ENCODE measurements at regions not wholly inside any gene's neighbourhood (a gene's known extent, or its start where the extent isn't known, plus 50 kb on each side); places are given as distances from the start of the nearest gene placed in this dataset.

DNA sequence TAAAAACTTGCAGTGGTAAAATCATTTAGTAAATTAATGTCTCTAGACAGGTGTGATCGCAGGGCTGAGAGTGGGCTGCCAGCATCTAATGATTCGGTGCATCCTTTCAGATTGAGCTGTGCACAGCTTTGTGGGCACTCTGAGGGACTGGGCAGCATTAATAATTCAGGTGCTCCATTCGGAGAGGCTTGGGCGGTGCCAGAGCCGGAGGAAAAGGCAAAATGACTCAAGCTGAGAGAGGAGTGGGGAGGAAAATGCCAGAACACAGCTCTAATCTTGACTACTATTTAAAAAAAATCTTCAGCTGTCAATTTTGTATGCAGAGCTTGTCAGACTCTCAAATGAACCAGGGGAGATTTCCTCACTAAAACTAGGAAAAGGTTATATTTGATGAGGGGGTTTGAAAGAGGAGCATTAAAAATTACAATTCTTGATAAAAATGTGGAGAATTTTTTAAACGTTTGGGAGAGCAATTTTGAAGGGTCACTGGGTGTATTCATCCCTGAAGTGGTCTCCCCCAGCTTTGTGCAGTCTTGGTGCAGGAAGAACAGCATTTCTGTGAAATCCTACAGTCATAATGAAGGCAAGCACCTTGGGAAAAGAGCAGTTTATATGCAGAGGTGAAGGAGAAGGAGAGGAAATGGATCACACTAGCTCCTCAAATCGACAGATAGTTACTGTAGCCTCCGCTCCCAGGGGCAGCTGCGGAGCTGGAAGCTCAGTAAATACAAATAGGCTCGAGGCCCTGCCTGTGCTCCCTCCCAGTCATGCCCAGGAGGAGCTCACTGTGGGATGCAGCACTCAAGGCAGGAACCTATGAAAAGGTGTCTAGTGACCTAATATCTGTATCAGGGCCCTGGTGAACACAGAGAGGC is 535.4 kb upstream of the RAB6C start:
- DNase-seq (ENCODE audit: low spot score): no peak

DNA sequence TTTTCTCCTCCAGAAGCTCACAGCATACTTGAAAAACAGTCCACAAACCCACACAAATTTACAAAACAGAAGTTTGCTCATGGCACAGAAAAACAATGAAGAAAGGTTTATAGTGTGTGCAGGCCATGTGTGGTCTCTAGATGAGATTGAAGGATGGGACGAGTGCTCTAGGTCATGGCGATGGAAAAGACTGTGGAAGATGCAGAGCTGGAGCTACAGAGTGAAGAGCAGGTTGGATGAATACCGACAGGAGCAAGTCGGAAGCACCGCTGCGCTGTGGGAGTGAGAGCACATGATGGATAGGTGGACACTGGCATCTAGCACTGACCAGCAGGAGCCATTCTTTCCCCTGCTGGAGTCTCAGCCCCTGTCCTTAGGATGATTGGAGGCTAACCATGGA is 534.7 kb upstream of the RAB6C start:
- DNase-seq (ENCODE audit: low spot score): no peak

DNA sequence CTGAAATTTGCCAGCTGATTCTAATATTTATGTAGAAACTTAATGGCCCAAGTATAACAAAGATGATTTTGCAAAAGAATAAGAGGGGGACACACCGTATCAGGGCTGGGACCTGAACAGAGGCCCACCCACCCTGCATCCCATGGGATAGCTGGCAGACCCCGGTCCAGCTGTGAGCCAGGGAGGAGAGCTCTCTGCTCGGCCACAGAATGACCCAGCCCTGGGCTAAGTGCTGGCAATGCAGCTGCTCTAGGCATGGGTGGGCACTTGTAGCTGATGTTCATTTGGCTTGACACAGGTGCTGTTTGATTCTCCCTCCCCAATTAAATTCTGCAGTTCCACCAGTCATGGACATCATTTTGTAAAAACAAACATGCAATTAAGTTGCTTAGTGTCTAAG is 522.8 kb upstream of the RAB6C start:
- no peak for DNase-seq (ENCODE audit: low spot score)

DNA sequence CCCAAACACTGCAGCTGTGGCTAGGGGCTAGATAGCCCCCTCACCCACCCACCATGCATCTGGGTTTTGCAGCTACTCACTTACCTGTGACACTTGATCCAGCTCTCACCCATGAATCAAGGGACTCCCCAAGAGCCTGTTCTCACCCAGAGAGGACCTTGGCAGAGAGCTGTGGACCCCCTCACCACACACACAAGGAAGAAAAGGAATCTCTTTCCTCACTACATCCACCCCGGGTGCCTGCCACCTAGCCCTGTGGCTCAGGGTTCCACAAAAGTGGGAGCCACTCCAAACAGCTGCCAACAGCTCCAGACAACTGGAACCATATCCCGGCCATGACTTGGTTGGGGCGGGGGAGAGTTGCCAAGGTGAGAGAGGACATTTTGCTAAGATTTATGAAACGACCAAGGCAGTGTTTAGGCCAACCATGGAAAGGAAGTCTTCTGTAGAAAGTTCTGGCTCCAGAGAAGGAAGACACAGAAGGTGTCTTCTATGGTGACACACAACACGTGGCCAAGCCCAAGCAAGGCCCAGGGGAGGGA is 522.1 kb upstream of the RAB6C start:
- DNase-seq (ENCODE audit: low spot score): no peak

DNA sequence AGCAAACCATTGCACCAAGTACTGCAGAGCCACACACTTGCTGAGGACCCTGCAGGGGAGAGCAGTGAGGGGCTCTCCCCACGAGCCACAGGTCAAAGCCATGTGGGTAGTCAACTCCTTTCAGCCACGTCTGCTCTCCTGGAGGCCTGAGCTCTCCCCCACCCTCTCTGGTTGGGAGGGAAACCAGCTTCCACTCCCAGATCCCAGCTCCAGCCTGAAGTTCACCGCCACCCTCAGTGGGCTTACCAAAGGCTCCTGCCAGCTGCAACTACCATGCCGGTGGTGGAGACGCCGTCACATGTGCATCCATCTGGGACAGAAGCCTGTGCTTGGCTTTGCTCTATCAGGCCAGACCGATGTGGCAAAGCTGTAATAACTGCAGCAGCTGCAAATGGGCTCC is 521.5 kb upstream of the RAB6C start:
- DNase-seq (ENCODE audit: low spot score): no peak

DNA sequence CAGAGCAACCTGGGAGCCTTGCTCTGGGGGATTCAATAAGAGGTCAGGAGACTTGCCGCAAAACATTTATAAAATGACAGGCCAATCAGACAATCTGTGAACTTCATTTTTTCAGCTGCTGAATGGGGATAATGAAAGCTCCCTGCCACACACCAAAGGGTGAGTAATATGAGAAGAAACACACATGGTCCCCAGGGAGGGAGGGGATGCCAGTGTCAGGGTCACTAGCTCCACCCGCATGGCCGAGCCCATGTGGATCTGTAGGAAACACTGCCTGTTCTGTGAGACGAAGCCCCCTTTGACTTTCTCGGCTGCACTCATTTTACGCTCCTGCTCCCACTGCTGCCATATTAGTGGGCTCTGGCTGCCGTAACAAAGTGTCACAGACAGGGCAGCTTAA is 521.0 kb upstream of the RAB6C start:
- no peak for DNase-seq (ENCODE audit: low spot score)

DNA sequence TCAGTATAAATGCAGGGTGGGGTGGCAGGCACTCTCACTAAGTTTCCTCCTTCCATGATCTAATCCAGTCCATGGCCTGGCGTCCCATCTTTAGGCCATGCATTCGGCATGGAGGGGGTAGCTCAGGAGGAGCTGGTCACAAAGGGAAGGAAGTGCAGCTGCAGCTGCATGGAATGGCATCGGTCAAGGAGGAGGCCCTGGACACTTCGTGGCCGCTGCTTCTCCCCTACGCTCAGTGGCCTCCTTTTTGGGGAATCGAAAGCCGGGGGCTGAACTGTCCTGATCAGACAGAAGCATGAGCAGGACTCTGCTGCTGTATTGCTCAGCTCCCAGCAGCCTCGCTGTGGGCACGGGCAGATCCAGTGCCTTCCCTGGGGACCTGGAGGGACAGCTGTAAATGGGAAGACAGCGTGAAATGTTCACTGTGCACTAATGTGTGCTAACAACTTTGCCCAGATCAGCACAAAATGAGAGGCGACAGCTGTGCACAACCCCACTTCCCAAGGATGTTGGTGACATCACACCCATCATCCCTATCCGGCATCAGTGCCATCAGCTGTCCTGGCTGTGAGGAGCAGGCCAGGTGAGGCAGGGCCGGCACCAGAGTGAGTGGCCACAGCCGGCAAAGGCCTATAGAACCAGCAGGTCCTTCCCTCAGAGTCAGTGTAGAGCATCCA is 520.1 kb upstream of the RAB6C start:
- no peak for DNase-seq (ENCODE audit: low spot score)

DNA sequence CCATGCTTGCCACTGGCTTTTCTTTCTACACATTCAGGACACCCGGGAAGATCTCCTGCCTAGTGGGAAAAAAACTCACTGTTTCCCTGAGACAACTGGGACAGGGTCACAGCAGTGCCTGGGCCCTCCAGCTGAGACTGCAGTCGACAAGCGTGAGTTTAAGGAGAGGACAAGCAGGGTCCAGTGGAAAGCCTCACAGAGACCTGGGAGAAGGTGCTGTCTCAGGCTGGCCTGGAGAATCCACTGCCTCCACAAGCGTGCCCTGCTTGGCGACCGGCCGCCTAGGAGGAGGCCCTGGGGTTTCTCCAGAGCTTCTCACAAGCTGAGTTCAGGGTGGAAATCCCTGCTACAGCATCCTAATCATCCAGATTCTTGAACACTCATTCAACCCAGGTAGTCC is 519.6 kb upstream of the RAB6C start:
- DNase-seq (ENCODE audit: low spot score): no peak

DNA sequence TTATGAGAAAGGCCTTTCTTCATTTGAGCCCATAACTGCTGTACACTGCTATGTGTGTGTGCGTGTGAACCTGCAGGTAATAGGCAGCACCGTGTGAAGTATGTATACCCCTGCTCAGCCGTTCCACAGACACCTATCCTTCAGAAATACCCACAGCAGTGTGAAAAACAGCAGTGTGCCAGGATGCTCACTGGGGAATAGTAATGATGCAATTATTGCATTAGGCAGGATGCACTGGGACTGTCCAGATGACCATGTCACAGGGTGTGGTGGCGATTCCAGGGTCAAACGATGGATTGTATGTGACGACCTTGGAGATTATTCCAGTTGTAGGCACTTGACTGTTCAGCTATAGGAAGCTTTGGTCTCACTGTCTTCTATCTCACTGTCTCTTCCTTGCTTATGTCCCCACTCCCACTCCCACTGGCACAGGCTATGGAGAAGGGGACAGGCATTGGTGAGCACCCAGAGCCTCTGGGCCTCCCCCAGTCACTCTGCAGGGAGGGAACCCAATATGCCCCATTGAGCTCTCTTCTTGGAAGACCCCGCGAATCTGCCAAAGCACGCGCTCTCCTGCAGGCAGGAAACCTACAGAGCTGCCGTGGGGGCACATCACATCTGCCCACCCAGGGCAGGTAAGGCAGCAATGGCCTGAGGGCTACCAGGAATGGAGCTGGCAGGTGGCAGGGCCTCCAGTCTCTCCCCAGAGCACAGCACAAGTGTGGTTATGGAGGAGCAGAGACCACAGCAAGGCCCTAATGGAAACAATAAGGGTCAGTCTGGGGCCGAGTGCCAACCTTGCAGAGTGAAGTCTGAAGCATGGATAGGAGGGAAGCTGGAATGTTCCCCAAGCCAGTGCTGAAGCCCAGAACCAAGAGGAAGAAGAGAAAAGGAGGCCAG is 518.9 kb upstream of the RAB6C start:
- no peak for DNase-seq (ENCODE audit: low spot score)

DNA sequence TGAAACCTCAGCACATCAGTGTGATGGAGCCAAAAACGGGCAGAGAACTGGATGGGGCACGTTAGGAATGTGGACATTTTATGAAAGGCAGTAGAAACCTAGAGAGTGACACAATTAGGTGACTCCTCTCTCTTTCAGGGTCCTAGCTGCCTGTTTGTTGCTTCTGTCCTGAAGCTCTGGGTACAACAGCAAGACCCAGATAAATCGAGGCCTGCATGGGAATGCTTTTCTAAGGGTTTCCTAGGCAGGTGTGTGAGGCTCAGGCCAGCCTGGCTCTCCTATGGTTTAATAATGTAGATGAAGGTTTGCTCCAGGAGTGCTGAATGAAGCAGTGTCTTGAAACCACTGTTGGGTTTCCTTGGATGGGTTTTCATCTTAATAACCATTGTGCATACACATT is 517.1 kb upstream of the RAB6C start:
- DNase-seq (ENCODE audit: low spot score): no peak

DNA sequence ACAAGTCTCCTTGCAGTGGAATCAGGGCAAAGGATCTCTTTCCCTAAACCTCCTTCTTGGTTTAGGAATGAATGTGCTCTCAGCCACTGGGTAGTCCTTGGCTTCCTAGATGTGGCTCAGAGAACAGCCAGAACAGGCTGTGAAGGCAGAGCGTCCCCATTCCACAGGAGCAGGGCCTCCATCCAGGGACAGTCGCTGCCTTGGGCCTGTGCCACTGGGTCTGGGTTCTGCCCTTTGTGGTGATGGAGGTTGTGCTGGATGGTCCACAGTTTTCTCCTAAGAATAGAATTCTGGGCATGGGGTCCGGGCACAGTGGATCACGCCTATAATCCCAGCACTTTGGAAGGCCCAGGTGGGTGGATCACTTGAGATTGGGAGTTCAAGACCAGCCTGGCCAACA is 516.5 kb upstream of the RAB6C start:
- no peak for DNase-seq (ENCODE audit: low spot score)

DNA sequence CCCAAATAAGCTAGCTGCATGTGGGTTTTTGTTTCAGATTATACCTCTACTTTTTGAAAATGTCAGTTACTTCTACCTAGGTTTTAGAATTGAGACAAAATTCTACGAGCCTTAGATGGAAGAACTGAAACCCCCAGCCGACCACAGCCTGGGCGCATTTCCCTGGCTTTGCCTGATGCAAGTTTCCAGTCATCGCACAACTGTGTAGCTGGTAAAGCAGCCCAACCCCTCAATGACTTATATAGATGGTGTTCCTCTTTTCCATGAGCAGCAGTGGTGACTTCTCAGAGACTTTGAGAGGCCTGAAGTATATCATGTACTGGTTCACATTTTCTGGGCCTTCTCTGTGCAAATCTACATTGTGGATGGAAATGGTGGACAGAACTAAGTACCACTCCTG is 515.4 kb upstream of the RAB6C start:
- no peak for DNase-seq (ENCODE audit: low spot score)

DNA sequence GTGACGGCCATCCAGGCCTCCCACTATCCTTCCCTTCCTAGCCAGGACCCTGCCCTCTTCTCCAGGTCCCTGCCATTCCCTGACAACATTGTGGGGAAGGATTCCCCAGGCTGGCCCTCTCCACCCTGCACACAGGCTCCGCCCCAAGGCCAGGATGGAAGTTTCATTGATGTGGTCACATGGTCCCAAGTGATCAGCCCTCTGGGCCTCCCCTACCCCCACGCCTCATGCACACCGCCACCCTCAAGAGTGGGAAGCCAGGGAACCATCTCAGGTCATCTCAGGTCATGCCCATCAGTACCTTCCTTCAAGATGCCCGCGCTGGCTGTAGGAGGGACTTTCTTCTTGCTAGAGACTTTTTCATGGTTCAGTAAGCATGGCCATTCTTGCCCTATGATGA is 514.8 kb upstream of the RAB6C start:
- DNase-seq (ENCODE audit: low spot score): no peak

DNA sequence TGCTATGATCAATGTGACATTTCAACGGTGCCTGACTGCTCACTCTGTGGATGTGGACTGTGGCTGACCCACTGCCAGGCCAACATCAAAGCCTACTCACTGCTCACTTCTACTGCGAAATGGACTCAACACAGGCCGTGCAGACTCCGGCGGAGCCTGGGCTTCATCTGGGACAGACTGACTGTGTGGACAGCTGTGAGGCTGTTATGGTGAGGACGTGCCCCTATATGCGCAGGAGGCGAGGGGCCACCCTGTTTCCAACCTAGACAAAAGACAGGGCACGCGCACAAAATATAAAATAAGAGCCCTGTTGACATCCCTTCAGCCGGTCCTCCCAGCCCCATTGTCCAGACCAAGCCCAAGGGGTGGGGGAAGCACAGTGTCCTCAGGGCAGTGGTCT is 514.4 kb upstream of the RAB6C start:
- no peak for DNase-seq (ENCODE audit: low spot score)

DNA sequence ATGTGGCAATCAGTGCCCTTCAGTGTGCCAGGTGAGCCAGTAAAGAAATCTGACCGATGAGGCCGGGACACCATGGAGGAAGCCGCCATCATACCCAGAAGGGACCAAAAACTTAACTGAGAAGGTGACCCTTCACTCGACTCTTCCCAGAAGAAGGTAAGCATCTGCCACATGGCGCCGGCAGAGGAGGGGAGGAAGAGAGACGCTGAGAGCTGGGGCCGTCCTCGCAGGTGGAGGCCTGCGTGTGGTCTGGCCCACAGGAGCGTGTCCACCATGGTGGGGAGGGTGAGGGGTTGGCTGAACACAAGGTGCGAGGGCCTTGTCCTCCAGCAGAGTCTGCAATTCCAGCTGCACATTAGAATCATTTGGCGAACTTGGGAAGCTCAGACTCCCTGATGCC is 513.1 kb upstream of the RAB6C start:
- DNase-seq (ENCODE audit: low spot score): no peak

DNA sequence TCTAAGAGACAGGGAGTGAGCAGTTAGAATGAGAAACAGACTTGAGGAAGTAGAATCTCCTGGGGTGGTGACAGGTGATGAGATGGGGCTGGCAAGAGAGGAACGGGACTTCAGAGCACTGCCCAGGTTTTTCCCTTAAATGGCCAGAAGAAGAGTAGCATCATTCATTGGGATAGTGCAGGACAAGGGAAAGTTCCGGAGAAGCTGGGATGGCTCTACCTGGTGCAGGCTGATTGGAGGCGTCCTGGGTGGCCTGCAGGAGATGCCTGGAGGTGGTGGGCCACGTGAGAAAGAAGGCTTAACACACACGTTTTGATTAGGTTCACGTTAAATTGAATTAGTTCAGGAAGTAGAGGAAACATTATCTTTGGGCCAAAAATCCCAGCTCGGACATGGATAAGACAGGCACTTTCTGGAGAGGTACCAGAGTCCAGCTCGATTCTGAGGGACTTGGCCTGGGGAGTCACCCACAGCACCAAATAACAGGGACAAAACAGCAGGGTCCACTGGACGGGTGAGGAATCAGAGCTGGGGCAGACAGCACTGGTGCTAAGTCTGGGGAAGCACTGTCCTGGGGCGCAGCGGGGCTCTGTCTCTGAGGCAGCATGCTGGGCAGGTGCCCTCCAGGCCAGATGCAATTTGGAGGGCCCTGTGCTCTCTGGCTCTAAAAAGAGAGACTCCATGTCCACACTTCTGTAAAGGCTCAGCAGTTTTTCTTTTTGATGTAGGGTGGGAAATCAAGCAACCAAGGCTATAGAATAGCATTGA is 512.3 kb upstream of the RAB6C start:
- no peak for DNase-seq (ENCODE audit: low spot score)

DNA sequence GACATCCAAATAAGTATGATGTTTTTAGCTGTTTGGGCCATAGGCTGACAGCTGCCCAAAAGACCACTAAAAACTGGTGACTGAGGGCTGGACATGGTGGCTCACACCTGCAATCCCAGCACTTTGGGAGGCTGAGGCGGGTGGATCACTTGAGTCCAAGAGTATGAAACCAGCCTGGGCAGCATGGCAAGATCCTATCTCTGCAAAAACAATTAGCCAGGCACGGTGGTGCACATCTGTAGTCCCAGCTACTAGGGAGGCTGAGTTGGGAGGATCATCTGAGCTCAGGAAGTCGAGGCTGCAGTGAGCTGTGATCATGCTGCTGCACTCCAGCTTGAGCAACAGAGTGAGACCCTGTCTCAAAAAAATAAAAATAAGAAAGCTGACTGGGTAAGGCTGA is 511.5 kb upstream of the RAB6C start:
- DNase-seq (ENCODE audit: low spot score): no peak

DNA sequence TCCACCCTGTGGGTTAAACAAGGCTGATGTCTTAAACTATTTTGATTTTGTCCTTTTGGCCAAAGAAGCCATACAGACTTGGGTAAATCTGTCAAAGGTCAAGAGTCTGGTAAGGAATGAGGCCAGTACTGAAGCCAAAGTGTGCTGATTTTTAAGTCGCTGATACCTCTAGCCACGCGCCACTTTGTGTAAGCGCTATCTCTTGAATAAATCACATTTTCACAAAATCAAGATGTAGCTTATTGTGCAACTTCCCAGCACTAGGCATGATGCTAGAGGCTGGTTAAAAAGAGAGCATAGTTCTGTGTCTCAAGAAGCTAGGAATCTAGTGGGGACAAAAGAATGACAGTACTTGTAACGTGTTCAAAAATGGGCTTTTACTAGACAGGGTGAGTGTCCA is 510.6 kb upstream of the RAB6C start:
- DNase-seq (ENCODE audit: low spot score): no peak

DNA sequence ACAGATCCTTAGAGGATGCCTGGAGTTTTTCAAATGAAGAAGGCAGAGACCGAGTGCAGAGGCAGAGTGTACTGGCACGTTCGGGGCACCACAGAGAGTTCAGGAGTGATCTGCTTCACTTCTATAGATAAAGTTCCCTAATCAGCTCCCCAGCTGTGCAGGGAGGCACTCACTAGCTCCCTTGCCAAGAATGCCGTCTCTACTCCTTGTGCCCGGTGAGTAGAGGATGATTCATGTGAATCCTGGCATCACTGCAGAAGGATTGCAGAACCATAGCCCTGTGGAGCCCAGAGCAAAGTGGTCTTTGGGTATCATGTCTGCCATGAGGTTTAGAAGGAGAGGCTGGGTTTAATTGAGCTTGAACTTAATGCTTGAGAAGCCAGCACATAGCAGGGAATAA is 510.1 kb upstream of the RAB6C start:
- DNase-seq (ENCODE audit: low spot score): no peak

DNA sequence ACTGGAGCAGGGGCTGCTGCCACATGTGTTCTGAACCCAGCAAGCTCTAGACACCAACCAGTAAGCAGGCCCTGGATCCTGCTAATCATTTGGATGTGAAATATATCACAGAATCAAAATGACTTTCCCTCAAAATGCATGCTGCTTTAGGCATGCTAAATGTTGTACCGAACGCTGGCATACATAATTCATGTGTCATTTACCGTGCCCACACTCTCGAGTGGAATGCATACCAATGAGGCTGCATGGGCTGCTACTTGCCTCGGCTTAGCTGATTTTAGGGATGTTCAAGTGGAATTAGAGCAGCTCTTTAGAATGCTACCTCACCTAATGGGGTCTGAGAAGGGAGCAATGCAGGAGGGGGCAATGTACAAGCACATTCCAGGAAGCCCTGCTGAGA is 509.6 kb upstream of the RAB6C start:
- DNase-seq (ENCODE audit: low spot score): no peak

DNA sequence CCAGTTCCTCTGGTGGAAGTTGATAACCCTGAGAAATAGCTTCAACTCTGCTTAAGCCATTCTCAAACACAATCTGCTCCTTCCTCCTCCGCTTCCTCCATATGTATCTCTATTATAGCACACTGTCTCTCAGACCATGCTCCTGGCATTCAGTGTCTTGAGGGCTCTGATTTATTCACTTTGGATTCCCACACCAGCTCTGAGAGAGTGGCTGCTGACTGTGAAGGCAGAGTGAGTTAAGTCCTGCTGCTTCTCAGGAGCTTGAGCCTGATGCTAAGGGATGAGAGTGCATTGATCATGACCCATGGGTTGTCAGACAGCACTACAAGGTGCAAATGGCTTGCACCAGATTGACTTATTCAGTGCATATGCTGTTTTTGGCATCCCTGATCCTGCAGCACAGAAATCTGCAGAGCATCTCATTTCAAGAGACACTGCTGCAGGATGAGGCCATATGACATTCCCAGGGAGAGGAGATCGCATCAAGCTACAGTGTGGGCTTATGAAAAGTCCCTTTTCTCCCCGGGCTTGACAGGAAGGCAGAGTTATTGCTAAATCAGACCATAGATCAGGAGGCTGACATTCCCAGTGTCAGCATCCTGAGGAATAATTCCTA is 500.5 kb upstream of the RAB6C start:
- no peak for DNase-seq (ENCODE audit: low spot score)
